ENCODE measurements at regions not wholly inside any gene's neighbourhood (a gene's known extent, or its start where the extent isn't known, plus 50 kb on each side); places are given as distances from the start of the nearest gene placed in this dataset.

- H3K4me1 ChIP-seq (ENCODE audit: insufficient read depth, low read length): peaks cover 24% of the 10 kb centered on the region
- no peak overlapping the region for H3T11ph ChIP-seq (ENCODE audit: low read length)
- H3K23me2 ChIP-seq (ENCODE audit: insufficient read length, low read depth, low read length, poor library complexity, severe bottlenecking): no peaks in the 10 kb centered on the region
- peak; percentile 82 for DNase-seq
- H3K18ac ChIP-seq (ENCODE audit: insufficient read length, low read depth, low read length): no peak overlapping the region
- Mint-ChIP-seq H3K9me3 (peaks cover 7 to 11% of the 10 kb centered on the region in 2 experiments), H3K36me3 (ENCODE audit: insufficient read depth in 1 of 3, low read depth in 3 of 3) (peaks cover 2 to 12% (median 6%) of the 10 kb centered on the region in 3 experiments; a peak in 5 of 7 replicates), H3K27me3 (ENCODE audit: low read depth) (peaks cover 10% of the 10 kb centered on the region), H3K4me3 (no peak overlapping the region), H3K27ac (no peak overlapping the region), H3K4me1 (peaks cover 46 to 49% of the 10 kb centered on the region in 2 experiments)
- no peak overlapping the region for H3K14ac ChIP-seq (ENCODE audit: insufficient read depth, low read length)
- no peak overlapping the region for H3K4me2 ChIP-seq (ENCODE audit: insufficient read depth, insufficient read length, low read length)
- H4K20me1 ChIP-seq (ENCODE audit: control insufficient read depth, insufficient read depth, insufficient read length): no peaks in the 10 kb centered on the region
- TF ChIP-seq CTCF (conservative IDR thresholded peaks at IDR 0.05): peak; percentile 94
- no peaks in the 10 kb centered on the region for H3K79me1 ChIP-seq (ENCODE audit: insufficient read depth, low read depth, low read length, poor library complexity, severe bottlenecking)
- no peaks in the 10 kb centered on the region for H3K9me3 ChIP-seq (ENCODE audit: control insufficient read depth, low read depth, low read length)
- H2AK5ac ChIP-seq (ENCODE audit: insufficient read length, low read length): no peak overlapping the region
- H2BK120ac ChIP-seq (ENCODE audit: low read depth, low read length, poor library complexity, severe bottlenecking): no peak overlapping the region
- H2BK12ac ChIP-seq (ENCODE audit: insufficient read length, low read depth, low read length): no peak overlapping the region
- no peak overlapping the region for H2BK15ac ChIP-seq (ENCODE audit: low read depth, low read length)
- H3K79me2 ChIP-seq (ENCODE audit: insufficient read depth, low read length): no peaks in the 10 kb centered on the region
- H3K27ac ChIP-seq (ENCODE audit: insufficient read length, low read depth, low read length): no peak overlapping the region
- no CpG with 5 or more reads among the region's 18 CpGs for WGBS (ENCODE audit: extremely low coverage, insufficient read length, low lambda C conversion rate)
- no peak overlapping the region for H3K56ac ChIP-seq (ENCODE audit: insufficient read length, low read depth, low read length)
- H4K91ac ChIP-seq (ENCODE audit: insufficient read length, low read depth, low read length): no peak overlapping the region
- H2BK5ac ChIP-seq (ENCODE audit: insufficient read length, low read length): no peak overlapping the region
- H3K9ac ChIP-seq (ENCODE audit: extremely low read depth, insufficient read length, low read length): no peak overlapping the region
- no peak overlapping the region for H2BK20ac ChIP-seq (ENCODE audit: low read depth, low read length, poor library complexity, severe bottlenecking)
- H3K4ac ChIP-seq (ENCODE audit: low read depth, low read length): no peak overlapping the region
- H3K23ac ChIP-seq (ENCODE audit: insufficient read length, low read depth, low read length): no peak overlapping the region
- no peak overlapping the region for H4K8ac ChIP-seq (replicated peaks; ENCODE audit: insufficient read length, low read depth, low read length)
- H2AFZ ChIP-seq (ENCODE audit: low read length): no peak overlapping the region
- H4K5ac ChIP-seq (ENCODE audit: insufficient read length, low read depth, low read length): no peak overlapping the region
- H3K27me3 ChIP-seq (ENCODE audit: insufficient read depth, low read length): no peaks in the 10 kb centered on the region
These were observed 53.7 kb upstream of the ARL4C start for GRCh38 chr2:234550511-234551107.
